Choroid plexus epithelial cell (primary cell): ENCODE measurements at regions not wholly inside any gene's neighbourhood (a gene's known extent, or its start where the extent isn't known, plus 50 kb on each side); places are given as distances from the start of the nearest gene placed in this dataset.

Source experiments
- DNase-seq: peaks from one replicate; pipeline ENCODE4 v3.0.0-alpha.2; 2010; ENCODE audit warnings: low read depth
- H3K4me3 ChIP-seq: 2 replicates; pipeline ENCODE4 v1.5.1; 2011; ENCODE audit warnings: low read depth, mild to moderate bottlenecking, control low read depth, low read length, moderate library complexity
- CTCF ChIP-seq: conservative IDR thresholded peaks from 2 replicates; pipeline ENCODE4 v1.5.1; 2011; ENCODE audit warnings: low read depth, mild to moderate bottlenecking, control low read depth, inconsistent platforms, low read length, moderate library complexity

GRCh38 chr3:30333903-30334302, 272.5 kb upstream of the TGFBR2 start:
- H3K4me3 ChIP-seq = no peak overlapping the region
- TF ChIP-seq CTCF = no peak
- no peak for DNase-seq

GRCh38 chr3:30340500-30340899, 265.9 kb upstream of the TGFBR2 start:
- no peak for DNase-seq
- no peak for TF ChIP-seq CTCF
- no peak overlapping the region for H3K4me3 ChIP-seq

- DNase-seq = no peak
- H3K4me3 ChIP-seq = no peak overlapping the region
- no peak for TF ChIP-seq CTCF
Observed at GRCh38 chr3:30341079-30341478, 265.3 kb upstream of the TGFBR2 start.

GRCh38 chr3:30341851-30342250, 264.6 kb upstream of the TGFBR2 start:
- TF ChIP-seq CTCF = no peak
- no peak overlapping the region for H3K4me3 ChIP-seq
- no peak for DNase-seq

GRCh38 chr3:30342318-30343060, 263.9 kb upstream of the TGFBR2 start:
- H3K4me3 ChIP-seq = no peak overlapping the region
- no peak for TF ChIP-seq CTCF
- peak; percentile 93 for DNase-seq

GRCh38 chr3:30343067-30343831, 263.2 kb upstream of the TGFBR2 start:
- TF ChIP-seq CTCF = no peak
- no peak overlapping the region for H3K4me3 ChIP-seq
- DNase-seq = no peak
